Stimulated activated CD4-positive, alpha-beta T cell treated with anti-CD3 and anti-CD28 coated beads, TNF-alpha, amount 100 ng/mL, for 24 hours (primary cell): ENCODE measurements at regions not wholly inside any gene's neighbourhood (a gene's known extent, or its start where the extent isn't known, plus 50 kb on each side); places are given as distances from the start of the nearest gene placed in this dataset.

Experiments
- DNase-seq, 3 experiments: peaks; one replicate each; pipeline ENCODE4 v3.0.0-alpha.2; 2020; ENCODE audit warnings: low read depth in 3 of 3

DNA sequence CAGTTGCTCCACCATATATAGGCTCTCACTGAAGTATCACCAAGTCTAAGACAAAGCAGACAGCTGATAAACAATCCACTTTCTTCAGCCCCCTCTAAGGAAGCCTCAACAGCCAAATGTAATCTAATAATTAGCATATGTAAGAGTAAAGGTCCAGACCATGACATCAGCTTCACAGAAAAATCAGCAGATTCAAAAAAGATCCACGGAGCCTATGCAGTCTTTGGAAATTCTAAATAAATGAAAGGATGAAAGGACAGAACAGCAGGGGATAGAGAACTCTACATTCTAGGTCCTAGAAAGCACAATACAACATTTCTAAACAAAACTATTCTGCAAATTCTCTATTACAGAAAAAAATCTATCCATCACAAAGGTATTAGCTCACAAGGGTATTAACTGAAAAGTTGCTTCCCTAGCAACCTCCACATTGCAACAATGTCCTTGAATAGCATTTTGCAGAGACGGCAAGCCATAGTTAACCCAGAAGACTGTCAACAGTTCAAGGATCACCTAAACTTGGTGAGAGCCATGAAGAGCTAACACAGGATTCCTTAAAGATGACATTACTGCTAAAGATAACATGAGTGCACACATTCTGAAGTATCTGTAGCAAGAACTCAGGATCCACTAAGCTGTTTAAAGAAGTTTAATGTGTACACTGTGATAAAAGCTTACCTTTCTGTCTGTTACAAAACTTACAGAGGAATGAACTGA, 74.3 kb downstream of the SIPA1L2 start:
- no peak for DNase-seq

- DNase-seq, result no peak
Measured at GRCh38 chr1:232554409-232554808, 75.5 kb downstream of the SIPA1L2 start.

DNA sequence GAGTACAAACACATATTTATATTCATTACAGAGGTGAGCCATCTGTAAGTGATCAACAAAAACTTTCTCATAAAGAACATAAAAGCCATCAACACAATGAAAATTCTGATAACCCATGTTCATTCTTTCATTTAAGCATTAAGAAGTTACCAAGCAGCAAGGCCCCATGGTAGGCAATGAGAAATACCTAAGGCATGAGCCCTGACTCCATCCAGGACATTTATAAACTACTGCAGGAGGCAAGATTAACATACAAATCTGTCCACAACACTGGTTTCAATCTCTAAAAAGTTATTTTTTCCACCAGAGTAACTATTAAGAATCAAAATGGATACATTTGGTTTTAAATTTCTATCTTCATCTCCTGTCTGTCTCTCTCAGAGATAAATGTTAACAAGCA, 76.1 kb downstream of the SIPA1L2 start:
- DNase-seq, result no peak

DNA sequence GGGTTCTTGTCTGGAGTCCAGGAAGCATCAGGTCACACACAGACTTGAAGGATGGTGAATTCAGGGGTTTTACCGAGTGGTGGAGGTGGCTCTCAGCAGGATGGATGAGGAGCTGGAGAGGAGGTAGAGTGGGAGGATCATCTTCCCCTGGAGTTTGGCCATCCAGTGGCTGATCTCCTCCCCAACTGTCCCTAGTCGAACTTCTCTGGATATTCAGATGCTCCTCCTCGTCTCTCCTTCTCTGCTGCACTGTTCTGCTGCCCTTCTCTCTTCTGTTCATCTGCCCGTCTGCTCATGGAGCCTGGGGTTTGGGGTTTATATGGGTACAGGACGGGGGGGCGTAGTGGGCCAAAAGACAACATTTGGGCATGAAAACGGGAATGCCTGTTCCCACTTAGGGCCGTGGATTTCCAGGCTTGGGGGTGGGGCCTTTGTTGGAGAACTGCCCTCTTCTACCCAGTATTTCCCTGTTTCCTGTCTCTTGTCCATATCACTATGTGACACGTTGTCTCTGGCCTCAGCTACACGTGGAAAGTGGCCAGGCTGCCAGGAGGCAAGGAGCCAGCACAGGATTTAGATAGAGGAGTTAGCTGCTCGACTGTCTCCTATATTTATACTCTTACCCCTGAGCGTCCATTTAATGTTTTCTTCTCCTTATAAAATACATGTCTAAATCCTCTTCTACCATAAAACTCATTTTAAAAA, 76.7 kb downstream of the SIPA1L2 start:
- no peak for DNase-seq

- DNase-seq, result no peak
Measured at GRCh38 chr1:232551386-232551785, 78.5 kb downstream of the SIPA1L2 start.

DNA sequence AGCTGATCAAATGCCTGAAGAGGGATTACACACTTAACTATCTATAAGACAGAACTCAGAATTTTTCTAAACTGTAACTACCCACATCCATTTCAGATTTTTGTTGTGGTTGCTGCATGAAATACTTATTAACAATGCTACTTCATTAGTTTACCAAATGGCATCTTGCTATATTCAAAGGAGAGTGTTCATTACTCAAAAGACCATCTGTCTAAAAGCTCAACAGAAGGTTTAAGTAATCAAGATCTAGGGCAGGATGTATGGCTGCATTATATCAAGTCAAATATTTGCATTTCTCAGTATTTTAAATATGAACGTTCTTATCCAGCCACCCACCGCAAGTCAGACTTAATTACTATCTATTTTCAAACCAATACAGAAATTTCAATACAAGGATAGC, 79.9 kb downstream of the SIPA1L2 start:
- no peak for DNase-seq

- DNase-seq, result no peak
Measured at GRCh38 chr1:232548691-232549090, 81.2 kb downstream of the SIPA1L2 start.

DNA sequence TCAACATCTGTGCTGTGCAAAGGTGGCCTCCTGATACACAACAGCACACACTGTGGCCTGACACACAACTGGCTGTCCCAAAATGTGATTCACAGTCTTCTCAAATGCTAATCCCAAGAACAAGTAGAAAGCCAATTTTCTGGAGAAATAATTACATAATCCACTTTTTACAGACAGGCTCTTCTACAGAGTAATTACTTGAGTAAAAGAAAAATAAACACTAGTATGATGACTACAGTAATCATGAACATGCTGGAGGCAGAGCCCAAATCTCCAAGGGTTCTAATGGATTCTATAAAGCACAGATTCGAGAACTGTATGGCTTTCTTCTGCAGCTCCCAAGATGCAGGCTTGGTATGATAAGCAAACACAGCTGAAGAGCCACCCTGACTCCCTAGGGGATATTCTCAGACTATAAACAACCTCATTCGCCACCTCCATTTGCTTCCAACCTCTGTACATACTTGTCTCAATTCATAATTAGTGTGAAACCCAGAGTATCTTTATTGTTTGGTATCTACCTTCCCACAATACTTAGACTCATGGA, 81.9 kb downstream of the SIPA1L2 start:
- DNase-seq, result no peak

DNA sequence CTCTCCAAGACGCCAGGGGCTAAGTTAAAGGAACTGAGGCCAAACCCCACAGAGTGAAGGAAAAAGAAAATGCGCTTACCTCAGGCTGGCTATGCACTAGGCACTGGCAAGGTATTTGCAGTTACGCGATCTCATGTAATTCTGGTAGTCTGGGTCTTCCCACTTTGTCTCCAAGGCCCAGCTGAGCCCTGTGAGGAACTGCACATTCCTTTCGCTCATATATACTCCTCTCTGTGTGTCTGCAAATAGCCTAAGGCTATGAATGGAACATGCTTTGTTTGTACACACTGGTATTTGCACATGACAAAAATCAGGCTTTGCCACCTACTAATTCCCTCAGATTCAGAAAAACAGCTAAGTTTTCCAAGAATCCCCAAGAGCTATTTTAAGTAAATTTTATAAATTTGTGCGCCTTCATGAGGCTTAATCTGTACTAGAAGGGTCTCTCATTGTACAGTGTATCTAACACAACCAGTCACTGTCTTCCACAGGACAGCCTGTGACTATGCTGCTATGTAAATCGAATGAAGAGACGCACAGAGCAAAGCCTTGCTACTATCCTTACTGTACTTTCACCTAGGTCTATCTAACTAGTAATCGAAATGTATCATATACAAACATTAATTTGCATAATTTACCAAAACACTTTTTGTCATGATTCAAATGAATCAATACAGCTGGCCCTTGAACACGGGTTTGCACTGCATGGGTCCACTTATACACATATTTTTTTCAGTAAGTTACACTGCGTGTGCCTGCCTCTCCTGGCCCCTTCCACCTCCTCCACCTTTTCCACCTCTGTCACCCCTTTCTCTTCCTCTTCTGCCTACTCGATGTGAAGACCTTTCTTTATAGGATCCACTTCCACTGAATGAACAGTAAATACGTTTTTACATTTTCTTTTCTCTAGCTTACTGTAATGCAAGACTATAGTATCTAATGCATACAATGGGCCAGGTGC, 87.0 kb downstream of the SIPA1L2 start:
- DNase-seq, result no peak

DNA sequence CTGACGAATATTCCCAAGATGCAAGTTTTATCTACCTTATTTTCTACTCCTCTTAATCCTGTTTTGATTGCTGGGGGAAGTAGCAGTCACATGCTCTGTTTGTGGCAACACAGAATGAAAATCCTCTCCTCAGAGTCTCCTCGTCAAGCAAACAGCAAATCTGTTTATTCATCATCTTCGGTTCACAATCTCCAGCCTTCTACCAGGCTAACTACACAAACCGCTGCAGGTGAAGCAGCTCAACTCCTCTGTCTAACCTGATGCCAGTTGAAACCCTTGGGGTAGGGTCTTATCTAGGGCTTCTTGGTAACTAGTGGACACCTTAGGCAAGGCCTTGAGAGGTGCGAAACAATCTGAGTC, 91.0 kb downstream of the SIPA1L2 start:
- no peak for DNase-seq

DNA sequence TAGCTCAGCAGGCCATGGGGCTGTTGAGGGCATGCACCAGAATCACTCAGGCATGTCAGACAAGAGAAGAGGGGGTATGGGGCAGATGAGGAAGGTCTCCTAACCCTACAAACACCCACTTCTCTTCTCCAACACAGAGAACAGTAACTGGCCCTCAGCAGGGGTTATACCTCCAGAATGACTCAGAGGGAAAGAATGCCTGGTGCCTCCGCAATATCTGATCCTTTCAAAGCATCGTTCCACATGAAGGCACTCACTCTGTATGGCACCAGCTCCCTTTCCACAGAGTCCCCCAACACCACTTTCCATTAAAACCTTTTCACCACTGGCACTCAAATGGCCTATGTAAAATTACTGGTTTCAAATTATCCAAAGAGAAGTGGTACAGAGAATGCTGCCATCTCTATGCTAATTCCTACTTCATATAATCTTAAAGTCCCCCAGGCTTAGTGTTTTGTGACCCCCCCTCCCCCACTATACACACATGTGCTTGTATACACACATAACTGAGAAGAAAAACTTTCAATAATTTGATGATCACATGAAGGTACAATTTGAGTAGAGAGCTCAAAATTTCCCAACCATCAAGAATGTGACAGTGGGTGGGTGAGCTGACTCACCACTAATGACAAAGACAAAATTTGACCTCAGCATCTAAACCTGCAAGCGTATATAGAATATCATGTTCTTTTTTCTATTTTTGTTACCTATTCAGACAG, 91.5 kb downstream of the SIPA1L2 start:
- peak in 1 of 3 experiments; percentile 1 for DNase-seq

- DNase-seq, result no peak
Measured at GRCh38 chr1:232534552-232535517, 95.1 kb downstream of the SIPA1L2 start.

GRCh38 chr1:232533328-232533727, 96.6 kb downstream of the SIPA1L2 start:
- no peak for DNase-seq

DNA sequence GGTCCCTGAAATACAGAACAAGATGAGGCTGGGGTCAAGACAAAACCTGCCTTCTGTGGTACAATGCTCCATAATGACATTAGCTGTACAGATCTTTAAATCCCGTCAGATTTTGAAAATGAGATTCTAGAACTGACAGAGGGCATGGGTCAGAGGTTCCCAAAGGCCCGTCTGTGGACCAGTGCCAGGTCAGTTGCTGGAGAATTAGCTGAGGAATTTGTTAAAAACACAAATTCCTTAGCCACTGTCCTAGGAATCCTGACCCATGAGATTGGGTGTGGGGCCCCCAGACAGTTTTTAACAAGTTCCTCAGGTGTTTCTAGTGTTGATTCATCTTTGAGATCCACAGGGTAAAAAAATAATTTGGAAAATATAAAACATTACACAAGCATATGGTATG, 97.0 kb downstream of the SIPA1L2 start:
- no peak for DNase-seq

- DNase-seq, result no peak
Measured at GRCh38 chr1:232531291-232531690, 98.6 kb downstream of the SIPA1L2 start.

DNA sequence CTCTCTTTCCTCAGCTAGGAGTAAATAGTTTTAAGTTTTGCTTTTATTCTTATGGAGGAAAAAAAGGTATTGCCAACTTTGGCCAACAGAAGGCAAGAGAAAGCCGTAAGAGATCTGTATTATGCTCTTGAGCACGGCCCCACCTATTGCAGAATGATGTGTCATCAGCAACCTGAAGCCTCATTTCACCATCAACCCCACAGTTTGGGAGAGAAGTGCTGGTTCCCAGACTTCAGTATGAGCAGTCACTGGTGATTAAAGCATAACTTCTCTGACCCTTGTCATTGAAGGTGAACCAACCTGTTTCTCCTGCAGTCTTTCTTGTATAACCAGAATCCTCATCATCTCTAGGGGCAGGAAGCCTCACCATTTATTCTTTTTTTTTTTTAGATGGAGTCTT, 100.2 kb downstream of the SIPA1L2 start:
- DNase-seq, result no peak

GRCh38 chr1:232528472-232529089, 101.4 kb downstream of the SIPA1L2 start:
- DNase-seq, result no peak

GRCh38 chr1:232524056-232524455, 105.9 kb downstream of the SIPA1L2 start:
- no peak for DNase-seq

- DNase-seq, result no peak
Measured at GRCh38 chr1:232522189-232522588, 107.7 kb downstream of the SIPA1L2 start.

DNA sequence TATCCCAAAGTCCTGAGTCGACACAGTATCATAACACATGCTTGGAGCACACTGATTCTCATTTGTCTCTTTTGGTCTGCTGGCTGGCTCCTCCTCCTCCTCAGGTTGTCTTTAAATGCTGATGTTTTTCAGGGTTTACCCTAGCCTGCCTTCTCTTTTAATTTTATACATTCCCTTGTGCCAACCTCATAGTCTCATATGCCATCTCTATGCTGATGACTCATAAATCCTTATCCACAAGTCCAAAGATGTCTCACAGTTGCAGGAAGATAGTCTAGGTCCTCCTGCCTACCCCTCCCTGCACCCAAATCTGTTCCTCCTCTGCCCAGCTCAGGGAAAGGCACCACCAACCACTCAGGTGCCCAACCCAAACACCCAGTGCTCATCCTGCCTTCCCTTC, 108.3 kb downstream of the SIPA1L2 start:
- DNase-seq, result no peak
